GM19452 (cell line): ENCODE measurements at regions not wholly inside any gene's neighbourhood (a gene's known extent, or its start where the extent isn't known, plus 50 kb on each side); places are given as distances from the start of the nearest gene placed in this dataset.
A peak's percentile ranks its signal among the peaks of the same experiment; 100 is the strongest.
"Not testable (repeated sequence)": the region's sequence is repeated elsewhere in the genome, so short reads cannot be mapped to it uniquely, and the experiment has no call there.

Experiments used
- ATAC-seq: cut with Tn5 transposase; IDR thresholded peaks from one replicate; pipeline ENCODE4 v1.9.1; 2021; ENCODE audit not compliant: unreplicated experiment

DNA sequence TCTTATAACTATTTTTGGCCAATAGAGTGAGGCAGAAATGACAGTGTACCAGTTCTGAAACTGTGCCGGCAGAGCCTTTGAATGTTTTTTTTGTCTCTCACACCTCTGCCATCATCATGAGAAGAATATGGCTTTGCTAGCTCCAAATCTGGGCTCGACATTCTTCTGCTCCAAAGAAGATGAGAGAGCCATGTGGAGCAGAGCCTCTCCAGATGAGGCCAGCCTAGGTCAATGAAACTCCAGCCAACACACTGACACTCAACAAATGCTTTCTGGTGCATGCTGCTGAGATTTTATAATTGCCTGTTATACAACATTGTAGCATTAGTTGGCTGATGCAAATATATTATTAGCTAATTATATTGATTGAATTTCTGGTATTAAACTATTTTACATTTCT is 154.7 kb downstream of the SLC38A4 start:
- no peak for ATAC-seq

DNA sequence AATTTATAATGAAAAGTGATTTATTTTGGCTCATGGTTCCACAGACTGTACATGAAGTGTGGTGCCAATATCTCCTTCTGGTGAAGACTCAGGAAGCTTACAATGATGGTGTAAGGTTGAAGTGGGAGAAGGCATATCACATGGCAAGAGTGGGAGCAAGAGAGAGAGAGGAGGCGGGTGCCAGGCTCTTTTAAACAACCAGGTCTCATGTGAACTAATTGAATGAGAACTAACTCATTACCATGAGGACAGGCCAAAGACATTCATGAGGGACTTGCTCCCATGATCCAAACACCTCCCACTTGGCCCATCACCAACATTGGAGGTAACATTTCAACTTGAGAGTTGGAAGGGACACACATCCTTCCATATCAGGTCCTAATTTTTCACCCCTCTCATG is 155.2 kb downstream of the SLC38A4 start:
- no peak for ATAC-seq

DNA sequence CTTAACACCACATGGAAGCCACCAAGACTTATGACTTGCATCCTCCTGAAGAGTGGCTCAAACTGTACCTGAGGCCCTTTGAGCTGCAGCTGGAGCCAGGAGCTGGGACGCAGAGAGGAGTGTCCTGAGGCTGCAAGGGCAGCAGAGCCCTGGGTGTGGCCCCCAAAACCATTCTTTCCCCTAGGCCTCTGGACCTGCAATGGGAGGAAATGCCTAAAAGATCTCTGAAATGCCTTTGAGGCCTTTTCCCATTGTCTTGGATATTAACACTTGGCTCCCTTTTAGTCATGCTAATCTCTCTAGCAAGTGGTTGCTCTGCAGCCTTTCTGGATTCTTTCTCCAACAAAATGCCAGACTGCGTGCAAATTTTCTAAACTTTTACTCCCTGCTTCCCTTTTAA is 156.1 kb downstream of the SLC38A4 start:
- ATAC-seq, result no peak

DNA sequence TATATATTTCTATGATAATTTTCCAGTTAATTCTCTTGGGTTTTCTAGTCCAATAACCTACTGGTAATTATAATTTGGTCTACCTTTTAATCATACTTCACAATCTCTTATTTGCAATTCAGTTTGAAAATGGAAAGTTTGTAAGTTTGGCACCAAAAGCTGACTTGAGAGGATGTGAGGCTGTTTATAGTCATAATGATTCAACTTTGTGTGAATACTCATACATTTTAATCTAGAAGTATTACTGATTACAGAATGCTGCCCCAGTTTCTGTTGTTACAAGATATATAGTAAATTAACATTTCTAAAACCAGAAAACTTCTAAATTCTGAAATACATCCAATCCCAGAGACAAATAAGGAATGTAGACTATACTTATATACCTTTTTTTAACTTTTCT is 158.2 kb downstream of the SLC38A4 start:
- ATAC-seq, result no peak

DNA sequence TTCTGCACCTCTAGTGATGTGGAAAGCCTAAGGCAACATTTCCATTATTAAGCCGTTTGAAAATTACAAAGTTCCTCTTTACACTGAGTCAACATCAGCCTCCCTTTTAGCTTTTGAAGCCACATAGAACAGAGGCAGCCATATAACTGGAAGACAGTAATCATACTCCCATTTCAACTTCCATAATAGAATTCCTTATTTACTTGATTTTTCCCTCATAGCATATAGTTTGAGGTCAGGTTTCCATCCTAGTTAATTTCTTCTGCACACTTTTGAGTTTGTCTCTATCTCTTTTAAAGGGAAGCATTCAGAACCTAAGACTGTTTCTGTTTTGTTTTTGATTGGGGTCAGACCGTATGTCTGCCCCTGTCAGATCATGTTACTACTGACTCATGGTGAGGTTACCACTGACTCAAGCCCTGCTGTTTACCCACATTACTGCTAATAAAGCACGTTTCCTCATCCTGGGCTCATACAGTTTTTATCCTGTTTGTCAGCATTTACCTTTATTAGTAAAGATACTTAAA is 161.0 kb downstream of the SLC38A4 start:
- ATAC-seq, result peak; percentile 44

DNA sequence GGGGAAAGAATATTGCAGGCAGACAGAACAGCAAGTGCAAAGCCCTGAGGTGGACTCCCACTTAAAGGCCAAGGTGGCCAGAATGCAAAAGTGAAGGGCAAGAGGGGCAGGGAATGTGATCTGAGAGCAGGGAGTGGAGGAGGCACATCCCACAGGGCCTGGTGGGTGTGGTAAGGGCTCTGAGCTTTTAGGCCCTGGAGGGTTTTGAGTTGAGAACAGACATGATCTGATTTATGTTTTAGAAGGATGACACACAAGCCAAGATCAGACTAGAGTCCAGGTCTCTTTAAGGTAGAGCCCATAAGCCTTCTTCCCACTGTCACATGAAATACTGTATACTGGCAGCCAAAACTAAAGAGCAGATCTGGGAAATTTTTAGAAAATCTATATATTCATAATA is 162.5 kb downstream of the SLC38A4 start:
- no peak for ATAC-seq

DNA sequence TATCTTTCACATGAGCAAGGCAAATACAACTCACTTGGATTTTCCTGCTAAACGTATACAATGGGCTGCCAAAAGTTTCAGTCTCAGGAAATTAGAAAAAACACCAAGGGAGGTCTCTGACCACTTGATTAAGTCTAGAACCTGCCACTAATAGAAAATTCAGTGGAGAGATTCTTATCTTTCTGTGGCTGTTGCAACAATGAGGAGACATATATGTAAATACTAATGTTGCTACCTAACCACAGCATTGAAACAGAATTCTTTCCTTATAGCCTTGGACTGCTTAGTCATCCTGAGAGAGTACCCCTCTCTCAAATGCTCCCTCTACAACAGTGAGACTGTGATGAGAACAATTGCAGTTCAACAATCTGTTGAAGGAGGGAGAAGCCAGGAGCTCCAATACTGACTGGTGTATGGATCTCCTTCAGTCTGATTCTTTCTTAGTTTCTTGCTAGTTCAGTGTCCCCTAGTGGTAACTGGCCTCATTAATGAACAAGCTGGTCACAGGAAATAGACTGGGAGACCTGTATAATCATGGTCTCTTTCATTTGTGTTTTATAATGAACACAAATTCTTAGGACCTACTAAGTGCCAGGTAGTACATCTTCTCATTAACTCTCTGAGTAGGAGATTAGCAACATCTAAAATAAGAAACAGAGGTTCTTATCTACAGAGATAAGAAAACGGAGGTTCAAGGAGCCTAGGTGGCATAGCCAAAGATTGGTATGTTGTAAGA is 164.5 kb downstream of the SLC38A4 start:
- peak; percentile 80 for ATAC-seq

DNA sequence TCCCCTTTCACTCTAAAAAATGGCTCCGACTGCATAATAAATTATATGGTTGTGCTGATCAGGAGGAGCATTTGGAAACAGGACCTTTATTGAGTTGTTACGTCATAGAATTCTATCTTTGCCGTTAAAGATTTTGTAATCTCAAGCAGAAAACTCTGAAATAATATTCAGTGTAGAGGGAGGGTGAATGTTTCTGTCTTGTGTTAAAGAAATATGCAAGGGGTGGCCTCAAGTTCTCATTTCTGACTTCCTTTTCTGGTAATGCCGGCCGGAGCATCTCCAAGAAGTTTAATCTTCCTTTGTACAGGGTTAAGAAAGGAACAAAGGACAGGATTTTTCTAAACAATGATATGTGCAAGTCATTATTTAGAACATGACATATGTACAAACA is 165.1 kb downstream of the SLC38A4 start:
- no peak for ATAC-seq

DNA sequence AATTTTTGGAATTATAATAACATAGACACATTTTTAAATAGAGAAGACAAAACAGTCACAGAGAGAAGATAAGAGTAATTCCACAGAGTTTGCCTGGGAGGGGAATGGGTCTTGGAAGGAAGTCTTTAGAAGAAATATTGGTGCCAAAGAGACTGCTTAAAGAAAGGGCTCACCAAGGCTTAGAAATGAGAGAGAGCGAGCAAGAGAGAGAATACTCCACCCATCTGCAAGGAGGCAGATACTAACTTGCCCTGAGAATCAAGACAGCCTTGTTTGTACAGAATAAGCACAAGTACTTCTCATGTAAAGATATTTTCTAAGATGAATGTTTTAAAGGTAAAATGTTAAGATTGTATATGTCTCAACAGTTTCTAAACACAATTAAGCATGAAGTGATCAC is 165.5 kb downstream of the SLC38A4 start:
- no peak for ATAC-seq

DNA sequence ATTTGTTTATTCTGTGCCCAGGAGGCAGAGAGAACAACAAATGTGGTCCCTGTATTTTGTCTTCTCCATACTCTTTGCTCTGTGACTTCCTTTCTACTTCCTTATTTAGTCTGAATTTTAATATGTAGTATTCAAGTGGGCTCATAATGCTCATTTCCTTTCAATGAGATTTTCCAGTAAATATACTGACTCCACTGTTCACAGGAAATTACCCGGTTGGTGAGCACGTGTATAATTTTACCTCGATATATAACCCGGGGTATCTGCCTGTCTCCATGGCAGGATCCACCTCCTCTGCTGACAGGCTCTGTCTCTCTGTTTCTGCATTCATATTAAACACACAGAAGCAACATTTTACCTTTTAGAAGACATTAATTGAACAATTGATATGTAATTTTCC is 166.0 kb downstream of the SLC38A4 start:
- no peak for ATAC-seq

DNA sequence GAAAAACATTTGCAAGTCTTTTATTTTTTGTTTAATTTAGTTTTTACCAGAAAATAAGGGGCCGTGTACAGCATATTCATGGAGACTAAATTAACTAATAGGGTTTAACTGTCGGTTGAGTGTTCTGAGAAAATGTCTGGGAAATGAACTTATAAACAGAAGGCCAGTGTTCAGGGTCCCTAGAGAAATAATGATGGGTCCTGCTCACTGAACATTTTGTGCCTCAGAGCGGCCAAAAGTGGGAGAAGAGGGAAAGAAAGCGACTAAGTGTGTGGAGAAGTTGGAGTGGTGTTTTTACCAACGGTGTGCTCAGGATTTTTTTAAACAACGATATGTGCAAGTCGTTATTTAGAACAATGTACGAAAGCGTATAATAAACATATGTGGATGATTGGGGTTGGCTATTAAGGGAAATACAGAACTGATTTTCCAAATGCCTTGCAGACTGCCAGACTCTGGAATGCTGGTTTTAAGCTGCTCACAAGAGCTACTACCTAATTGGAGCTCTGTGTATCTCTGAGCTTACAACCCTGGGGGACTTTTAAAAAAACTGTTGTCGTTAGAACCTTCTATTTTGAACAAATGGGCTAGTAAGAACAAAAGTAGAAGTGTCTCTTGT is 166.7 kb downstream of the SLC38A4 start:
- ATAC-seq, result no peak

DNA sequence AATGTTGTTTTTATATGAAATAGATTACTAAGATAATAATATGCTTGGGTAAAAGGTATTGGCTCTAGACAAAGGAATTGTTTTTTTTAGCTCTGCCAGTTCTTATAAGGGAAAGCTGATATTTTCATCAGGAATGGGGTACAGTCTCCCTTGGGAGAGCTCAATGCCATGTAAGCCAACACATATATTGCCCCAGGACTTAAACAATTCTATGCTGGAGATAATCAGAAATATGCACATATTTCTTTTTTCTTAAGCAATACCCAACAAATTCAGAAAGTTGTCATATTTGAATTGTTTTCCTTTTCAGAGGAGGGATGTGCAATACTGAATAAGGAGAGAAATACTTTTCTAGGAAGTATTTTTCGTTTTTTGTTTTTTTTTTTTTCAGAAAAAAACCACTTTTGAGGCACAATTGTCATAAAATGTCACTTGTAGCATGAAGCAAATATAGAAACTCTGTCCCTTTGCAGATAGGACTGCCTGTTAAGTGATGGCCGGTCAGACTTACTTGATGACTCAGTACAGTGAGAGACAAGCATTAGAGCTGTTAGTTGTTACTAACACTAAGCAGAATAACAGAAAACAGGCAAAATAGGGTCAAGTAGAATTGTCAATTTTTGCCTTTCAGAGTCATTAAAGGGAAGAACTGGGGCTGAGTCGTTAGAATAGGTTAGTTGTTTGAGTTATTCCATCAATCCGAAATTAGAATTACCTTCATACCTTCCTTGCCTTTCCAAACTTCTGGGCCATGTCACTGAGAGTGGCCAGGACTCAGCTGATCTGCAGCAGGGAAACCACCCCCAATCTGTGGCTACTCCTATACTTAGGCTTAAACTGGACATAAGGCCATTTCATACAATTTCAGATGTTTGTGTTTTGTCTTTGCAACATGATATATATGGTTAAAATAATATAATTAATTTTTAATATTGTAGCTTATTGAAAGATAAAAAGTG is 168.1 kb downstream of the SLC38A4 start:
- no peak for ATAC-seq

DNA sequence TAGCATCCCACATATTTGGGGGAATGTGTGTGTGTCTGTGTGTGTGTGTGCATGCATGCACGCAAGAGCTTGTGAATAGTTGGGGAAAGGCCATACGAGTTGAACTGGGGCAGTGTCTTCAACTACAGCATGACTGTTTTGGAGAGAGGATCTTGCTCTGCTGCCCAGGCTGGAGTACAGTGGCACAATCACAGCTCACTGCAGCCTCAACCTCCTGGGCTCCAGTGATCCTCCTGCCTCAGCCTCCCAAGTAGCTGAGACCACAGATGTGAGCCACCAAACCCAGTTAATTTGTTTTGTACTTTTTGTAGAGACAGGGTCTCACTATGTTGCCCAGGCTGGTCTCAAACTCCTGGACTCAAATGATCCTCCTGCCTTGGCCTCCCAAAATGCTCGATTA is 169.8 kb downstream of the SLC38A4 start:
- not testable (repeated sequence) for ATAC-seq

DNA sequence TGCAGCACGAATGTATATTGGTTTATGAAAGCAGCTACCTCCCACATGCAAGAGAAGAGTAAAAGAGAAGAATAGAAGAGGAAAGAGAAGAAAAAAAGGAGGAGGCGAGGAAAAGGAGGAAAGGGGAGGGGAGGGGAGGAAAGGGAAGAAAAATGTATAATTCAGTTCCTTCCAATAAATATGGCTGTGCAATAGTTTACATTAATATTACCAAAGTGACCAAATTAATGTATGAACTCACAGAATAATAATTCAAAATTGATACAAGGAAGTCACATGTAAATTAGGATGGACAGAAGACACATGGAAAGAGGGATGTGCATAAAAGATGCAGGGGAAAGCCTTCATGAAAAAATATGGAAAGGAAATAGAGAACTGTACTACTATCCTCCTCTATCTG is 172.5 kb downstream of the SLC38A4 start:
- ATAC-seq, result no peak

DNA sequence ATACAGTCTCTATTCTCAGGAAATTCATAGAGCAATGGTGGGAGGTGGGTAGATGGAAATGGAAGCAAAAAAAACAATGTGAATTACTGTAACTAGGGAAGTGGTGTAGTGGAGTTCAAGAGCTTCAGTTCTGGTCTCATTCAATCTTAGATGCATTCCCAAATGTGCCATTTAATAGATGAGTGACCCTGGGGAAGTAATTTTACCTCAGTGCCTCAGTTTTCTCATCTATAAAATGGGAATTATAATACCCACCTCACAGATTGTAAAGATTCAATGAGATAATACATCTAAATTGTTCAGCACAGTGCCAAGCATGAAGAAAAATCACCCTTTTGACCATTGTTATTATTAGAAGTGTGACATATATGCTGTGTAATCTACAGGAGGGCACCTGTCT is 173.1 kb downstream of the SLC38A4 start:
- no peak for ATAC-seq

DNA sequence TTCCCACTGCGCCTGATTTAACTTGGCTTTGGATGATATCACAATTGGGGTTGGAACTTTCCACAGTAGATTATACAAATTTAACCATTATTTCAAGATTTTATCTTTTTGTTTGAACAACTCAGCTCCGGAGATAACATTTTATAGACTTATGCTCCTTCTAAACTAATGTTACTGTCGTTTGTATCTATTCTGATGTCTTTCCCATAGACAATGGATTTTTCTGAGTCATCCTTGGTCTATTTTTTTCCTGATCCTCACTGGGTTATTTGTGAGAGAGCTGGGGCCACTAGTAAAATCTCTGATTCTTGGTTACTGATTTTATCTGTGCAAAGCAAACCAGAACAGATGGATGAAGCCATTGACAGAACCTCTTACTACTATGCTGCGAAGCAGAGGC is 175.1 kb downstream of the SLC38A4 start:
- no peak for ATAC-seq

DNA sequence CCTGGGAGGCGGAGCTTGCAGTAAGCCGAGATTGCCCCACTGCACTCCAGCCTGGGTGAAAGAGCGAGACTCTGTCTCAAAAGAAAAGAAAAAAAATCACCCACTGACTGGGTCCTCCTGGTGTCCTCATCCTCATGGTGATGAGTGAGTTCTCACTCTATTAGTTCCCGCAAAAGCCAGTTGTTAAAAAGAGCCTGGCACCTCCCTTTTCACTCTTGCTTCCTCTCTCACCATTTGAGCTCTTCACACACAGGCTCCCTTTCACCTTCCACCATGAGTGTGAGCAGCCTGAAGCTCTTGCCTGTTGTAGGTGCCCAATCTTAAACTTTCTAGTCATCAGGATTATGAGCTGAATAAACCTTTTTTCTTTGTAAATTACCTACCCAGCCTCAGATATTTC is 176.4 kb downstream of the SLC38A4 start:
- ATAC-seq, result no peak

DNA sequence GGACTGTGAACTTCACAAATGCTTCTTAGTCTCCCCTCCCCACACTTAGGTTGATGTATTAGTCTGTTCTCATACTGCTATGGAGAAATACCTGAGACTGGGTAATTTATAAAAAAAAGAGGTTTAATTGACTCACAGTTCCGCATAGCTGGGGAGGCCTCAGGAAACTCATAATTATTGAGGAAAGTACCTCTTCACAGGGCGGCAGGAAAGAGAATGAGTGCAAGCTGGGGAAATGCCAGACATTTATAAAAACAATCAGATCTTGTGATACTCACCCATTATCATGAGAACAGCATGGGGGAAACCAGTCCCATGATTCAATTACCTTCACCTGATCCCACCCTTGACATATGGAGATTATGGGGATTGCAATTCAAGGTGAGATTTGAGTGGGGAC is 178.8 kb downstream of the SLC38A4 start:
- no peak for ATAC-seq

DNA sequence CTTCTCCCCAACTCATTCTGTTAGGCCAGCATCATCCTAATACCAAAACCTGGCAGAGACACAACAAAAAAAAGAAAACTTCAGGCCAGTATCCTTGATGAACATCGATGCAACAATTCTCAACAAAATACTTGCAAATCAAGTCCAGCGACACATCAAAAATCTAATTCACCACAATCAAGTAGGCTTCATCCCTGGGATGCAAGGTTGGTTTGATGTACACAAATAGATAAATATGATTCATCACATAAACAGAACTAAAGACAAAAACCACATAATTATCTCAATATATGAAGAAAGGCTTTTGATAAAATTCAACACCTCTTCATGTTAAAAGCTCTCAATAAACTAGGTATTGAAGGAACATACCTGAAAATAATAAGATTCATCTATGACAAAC is 184.1 kb downstream of the SLC38A4 start:
- ATAC-seq, result not testable (repeated sequence)

DNA sequence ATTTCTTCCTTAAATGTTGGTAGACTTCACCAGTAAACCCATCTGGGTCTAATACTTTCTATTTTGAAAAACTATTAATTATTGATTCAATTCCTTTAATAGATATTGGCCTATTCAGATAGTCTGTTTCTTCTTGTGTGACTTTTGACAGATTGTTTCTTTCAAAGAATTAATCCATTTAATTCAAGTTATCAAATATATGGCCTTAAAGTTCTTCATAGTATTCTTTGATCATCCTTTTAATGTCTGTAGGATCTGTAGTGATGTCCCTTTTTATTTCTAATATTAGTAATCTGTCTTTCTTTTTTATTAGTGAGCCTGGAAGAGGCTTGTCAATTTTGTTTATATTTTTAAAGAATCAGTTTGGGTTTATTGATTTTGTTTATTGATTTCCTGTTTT is 190.0 kb downstream of the SLC38A4 start:
- ATAC-seq, result no peak

DNA sequence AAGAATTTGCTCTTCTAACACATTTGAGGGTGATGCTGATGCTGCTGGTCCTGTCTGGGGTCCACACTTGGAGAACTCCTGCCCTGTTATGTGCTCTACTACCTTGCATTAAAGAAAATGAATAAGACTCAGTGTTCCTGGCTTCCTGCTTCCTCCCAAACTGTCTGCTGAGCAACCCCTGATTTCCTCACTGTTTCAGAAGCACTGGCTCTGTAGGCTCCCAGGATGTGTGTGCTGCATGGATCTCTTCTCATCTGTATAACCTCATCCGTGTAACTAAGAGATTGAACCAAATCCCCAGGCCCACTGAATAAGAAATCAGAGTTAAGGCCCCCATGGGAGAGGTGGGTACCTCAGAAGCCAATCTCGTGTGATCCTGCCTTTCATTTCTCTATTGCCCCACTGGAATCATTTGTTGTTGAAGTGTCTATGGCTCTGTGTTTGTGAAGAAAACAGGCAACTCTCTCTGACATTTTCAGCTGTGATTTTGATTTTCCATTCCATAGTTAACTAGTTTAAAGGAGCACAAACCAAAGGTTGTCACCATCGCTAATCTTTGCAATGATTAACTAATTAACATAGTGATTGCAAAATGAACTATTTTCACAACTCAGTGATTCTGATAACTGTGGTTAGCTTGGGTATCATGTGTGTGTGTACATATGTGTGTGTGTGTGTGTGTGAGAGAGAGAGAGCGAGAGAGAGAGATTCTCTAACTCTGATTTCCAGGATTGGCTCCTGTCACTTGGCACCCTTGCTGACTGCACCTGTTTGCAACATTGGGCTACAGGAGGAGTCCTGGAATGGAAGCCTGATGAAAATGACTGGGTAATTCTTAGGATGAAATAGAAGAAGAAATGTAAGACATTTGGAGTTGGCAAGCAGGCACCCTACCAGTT is 196.2 kb downstream of the SLC38A4 start:
- no peak for ATAC-seq
